ENCODE measurements at regions not wholly inside any gene's neighbourhood (a gene's known extent, or its start where the extent isn't known, plus 50 kb on each side); places are given as distances from the start of the nearest gene placed in this dataset.

- ChIA-PET CTCF (ENCODE audit: partially characterized antibody) (no interaction called here), POLR2A (ENCODE audit: partially characterized antibody) (no interaction called here)
- 98% methylated on average over 2 of the region's 2 CpGs; no CpG with 5 or more reads in 1 of the 2 experiments for WGBS, 2 experiments (ENCODE audit: extremely low coverage in 1 of 2, insufficient coverage in 1 of 2, insufficient read length in 1 of 2, insufficient replicate concordance in 2 of 2, low coverage in 1 of 2, low lambda C conversion rate in 2 of 2, missing lambda C conversion rate in 1 of 2)
- H3K27ac ChIP-seq (ENCODE audit: low read depth, low read length) = no peak overlapping the region
- no peaks in the 10 kb centered on the region for H3K23me2 ChIP-seq (ENCODE audit: low read depth, low read length)
- no peak overlapping the region for H4K8ac ChIP-seq (ENCODE audit: extremely low read depth, insufficient read depth, low read length)
- no peaks in the 10 kb centered on the region for H3K36me3 ChIP-seq (ENCODE audit: control insufficient read depth in 2 of 4, insufficient read depth in 4 of 4, low read length in 3 of 4)
- H3K23ac ChIP-seq (ENCODE audit: insufficient read length) = no peak overlapping the region
- no peak overlapping the region for H3K4me2 ChIP-seq (ENCODE audit: insufficient read depth in 1 of 2, low read depth in 2 of 2, low read length in 2 of 2)
- H2AFZ ChIP-seq (ENCODE audit: low read length) = no peak overlapping the region
- H2BK5ac ChIP-seq (ENCODE audit: low read depth, low read length) = no peak overlapping the region
- no peaks in the 10 kb centered on the region for H3K27me3 ChIP-seq (replicated peaks in 1 of 4; ENCODE audit: control insufficient read depth in 3 of 4, extremely low read depth in 1 of 4, insufficient read depth in 3 of 4, low read length in 3 of 4)
- no peaks in the 10 kb centered on the region for H3K79me2 ChIP-seq (ENCODE audit: control insufficient read depth in 1 of 2, insufficient read depth in 2 of 2, low read length in 2 of 2)
- H2AK5ac ChIP-seq (ENCODE audit: low read depth, low read length) = no peak overlapping the region
- no peak overlapping the region for H3K56ac ChIP-seq (replicated peaks; ENCODE audit: insufficient read length, low read depth, low read length)
- H3K9ac ChIP-seq (replicated peaks in 1 of 4; ENCODE audit: extremely low read depth in 1 of 4, low read depth in 3 of 4, low read length in 3 of 4) = no peak overlapping the region
- H3K79me1 ChIP-seq (ENCODE audit: low read depth, low read length) = no peaks in the 10 kb centered on the region
- no peaks in the 10 kb centered on the region for H3K4me1 ChIP-seq (replicated peaks in 1 of 4; ENCODE audit: control insufficient read depth in 3 of 4, insufficient read depth in 4 of 4, low read length in 3 of 4)
- no peak overlapping the region for H2BK15ac ChIP-seq (ENCODE audit: low read length)
- FAIRE-seq (no peak), DNase-seq (ENCODE audit: low read depth in 1 of 2, low spot score in 2 of 2) (no peak)
- no peak overlapping the region for H4K91ac ChIP-seq (replicated peaks; ENCODE audit: insufficient read length, low read length)
- H3K18ac ChIP-seq (ENCODE audit: extremely low read depth, low read length) = no peak overlapping the region
- H2BK120ac ChIP-seq (replicated peaks; ENCODE audit: low read depth, low read length) = no peak overlapping the region
- H3K4me3 ChIP-seq (ENCODE audit: extremely low read depth in 1 of 4, insufficient read depth in 2 of 4, low read depth in 3 of 4, low read length in 4 of 4) = no peak overlapping the region
- TF ChIP-seq TEAD4 (IDR thresholded peaks at IDR 0.05; ENCODE audit: low read depth, low read length) (no peak), RXRA (IDR thresholded peaks at IDR 0.05; ENCODE audit: insufficient read depth, low read depth, low read length) (no peak), PHF8 (conservative IDR thresholded peaks at IDR 0.05; ENCODE audit: low read depth, low read length) (no peak), CHD1 (IDR thresholded peaks at IDR 0.05; ENCODE audit: low read depth, low read length) (no peak), CHD2 (IDR thresholded peaks at IDR 0.05; ENCODE audit: low read length) (no peak), ASH2L (IDR thresholded peaks at IDR 0.05; ENCODE audit: low read length) (no peak), TAF1 (IDR thresholded peaks at IDR 0.05; ENCODE audit: low read depth, low read length) (no peak), RNF2 (IDR thresholded peaks at IDR 0.05; ENCODE audit: borderline replicate concordance, low read depth, low read length, missing control alignments, poor library complexity, severe bottlenecking) (no peak), NANOG (IDR thresholded peaks at IDR 0.05; ENCODE audit: insufficient read depth, low read depth, low read length, poor library complexity, severe bottlenecking) (no peak), YY1 (IDR thresholded peaks at IDR 0.05; ENCODE audit: low read depth, low read length) (no peak), RFX5 (IDR thresholded peaks at IDR 0.05; ENCODE audit: borderline replicate concordance, low read depth, low read length) (no peak)
- no peak overlapping the region for H3K14ac ChIP-seq (ENCODE audit: insufficient read length)
- no peak overlapping the region for H2BK12ac ChIP-seq (ENCODE audit: low read depth, low read length)
- H4K20me1 ChIP-seq (replicated peaks in 1 of 2; ENCODE audit: control insufficient read depth in 1 of 2, insufficient read depth in 2 of 2, low read length in 2 of 2) = no peaks in the 10 kb centered on the region
- no peak overlapping the region for H4K5ac ChIP-seq (ENCODE audit: insufficient read length, low read depth, low read length)
- no peak overlapping the region for H2BK20ac ChIP-seq (ENCODE audit: low read length)
- H3K9me3 ChIP-seq (ENCODE audit: insufficient read depth in 2 of 2, low read depth in 1 of 2, low read length in 1 of 2) = no peaks in the 10 kb centered on the region
- no peak overlapping the region for H3K4ac ChIP-seq (replicated peaks; ENCODE audit: insufficient read length, low read depth, low read length)
Observed at GRCh38 chr6:115592025-115592424, 468.7 kb downstream of the FRK start.
